ENCODE measurements at regions not wholly inside any gene's neighbourhood (a gene's known extent, or its start where the extent isn't known, plus 50 kb on each side); places are given as distances from the start of the nearest gene placed in this dataset.

GRCh38 chr7:25503306-25503705, 275.0 kb upstream of the NPVF start:
- DNase-seq (ENCODE audit: low spot score) = no peak

DNA sequence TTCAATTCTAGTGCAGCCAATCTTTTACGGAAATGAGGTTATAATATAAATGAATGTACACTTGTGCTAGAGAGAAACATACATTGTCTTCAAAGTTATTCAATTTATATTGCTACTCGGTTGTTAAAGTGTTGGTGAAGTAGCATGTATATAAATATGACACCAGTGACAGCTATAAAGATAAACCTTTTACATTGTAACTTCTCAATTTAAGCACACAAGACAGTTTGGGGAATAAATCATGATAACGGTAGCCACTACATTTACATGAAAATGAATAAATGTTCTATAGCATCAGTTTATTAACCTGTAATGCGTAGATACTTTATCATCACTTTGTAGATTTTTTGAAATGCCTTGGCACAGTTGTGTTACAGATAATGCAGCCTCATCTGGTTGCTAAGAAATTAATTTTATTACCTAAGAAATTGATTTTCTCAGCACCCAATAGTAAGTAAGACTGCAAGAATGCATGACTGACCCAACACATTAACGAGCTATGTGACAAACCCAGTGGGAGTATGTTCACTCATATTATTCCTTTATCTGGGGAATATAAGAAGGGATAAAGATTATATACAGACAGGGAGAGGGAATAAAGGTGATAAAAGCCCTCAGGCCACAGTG, 283.9 kb upstream of the NPVF start:
- DNase-seq (ENCODE audit: low spot score) = no peak

GRCh38 chr7:25515633-25516275, 287.5 kb upstream of the NPVF start:
- no peak for DNase-seq (ENCODE audit: low spot score)

- DNase-seq (ENCODE audit: low spot score) = no peak
Observed at GRCh38 chr7:25517906-25518305, 289.6 kb upstream of the NPVF start.

DNA sequence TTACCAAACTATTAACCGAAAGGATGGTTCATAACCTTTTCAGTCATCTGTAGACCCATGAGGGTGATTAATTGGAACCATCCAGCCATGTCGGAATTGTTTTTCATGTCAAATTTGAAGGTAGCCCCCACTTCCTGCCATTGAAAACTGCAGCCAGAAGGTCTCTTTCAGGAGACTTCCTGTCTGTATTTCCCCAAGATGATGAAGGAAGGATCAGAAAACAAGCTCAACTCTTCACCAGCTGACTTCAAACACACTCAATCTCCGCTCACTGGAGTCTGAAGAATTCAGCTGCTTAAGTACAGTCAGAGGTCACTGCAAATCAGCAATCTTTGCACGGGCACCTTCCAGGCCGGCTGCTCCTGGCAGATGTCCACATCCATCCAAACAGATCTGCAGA, 291.7 kb upstream of the NPVF start:
- no peak for DNase-seq (ENCODE audit: low spot score)

- DNase-seq (ENCODE audit: low spot score) = no peak
Observed at GRCh38 chr7:25520516-25520915, 292.2 kb upstream of the NPVF start.

DNA sequence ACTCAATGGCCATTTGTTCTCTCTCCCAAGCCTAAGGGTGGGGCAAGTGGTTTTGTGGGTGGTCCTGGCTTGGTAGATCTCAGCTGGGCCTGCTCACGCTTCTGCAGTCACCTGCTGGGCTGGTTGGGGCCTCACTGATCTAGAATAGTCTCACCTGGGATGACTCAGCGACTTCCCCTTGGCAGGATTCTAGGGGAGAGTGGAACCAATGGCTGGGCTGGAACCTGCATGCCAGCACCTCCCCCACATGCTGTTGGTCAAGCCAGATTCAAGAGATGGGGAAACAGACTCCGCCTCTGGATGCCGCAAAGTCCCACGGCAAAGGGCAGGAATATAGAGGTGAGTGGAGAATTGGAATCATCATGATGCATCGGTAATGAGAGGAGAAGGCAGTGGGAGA, 292.9 kb upstream of the NPVF start:
- peak; percentile 11 for DNase-seq (ENCODE audit: low spot score)

- no peak for DNase-seq (ENCODE audit: low spot score)
Observed at GRCh38 chr7:25522727-25523126, 294.4 kb upstream of the NPVF start.

- no peak for DNase-seq (ENCODE audit: low spot score)
Observed at GRCh38 chr7:25527665-25528170, 299.4 kb upstream of the NPVF start.

DNA sequence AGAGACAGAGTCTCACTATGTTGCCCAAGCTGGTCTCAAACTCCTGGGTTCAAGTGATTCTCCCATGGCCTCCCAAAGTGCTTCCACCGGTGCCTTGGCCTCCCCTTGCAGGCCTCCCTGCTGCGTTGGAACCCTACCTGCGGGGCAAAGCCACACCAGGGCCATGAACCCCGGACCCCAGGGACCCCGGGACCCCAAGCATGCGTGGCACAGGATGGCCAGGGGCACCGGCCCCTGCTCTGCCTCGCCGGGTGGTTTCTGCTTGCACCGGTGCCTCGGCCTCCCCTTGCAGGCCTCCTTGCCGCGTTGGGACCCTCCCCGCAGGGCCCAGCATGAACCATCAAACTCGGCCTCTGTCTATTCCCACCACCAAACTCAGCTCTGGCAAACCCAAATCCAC, 301.0 kb upstream of the NPVF start:
- no peak for DNase-seq (ENCODE audit: low spot score)

GRCh38 chr7:25536851-25537250, 308.6 kb upstream of the NPVF start:
- no peak for DNase-seq (ENCODE audit: low spot score)

- no peak for DNase-seq (ENCODE audit: low spot score)
Observed at GRCh38 chr7:25537662-25538375, 309.5 kb upstream of the NPVF start.

DNA sequence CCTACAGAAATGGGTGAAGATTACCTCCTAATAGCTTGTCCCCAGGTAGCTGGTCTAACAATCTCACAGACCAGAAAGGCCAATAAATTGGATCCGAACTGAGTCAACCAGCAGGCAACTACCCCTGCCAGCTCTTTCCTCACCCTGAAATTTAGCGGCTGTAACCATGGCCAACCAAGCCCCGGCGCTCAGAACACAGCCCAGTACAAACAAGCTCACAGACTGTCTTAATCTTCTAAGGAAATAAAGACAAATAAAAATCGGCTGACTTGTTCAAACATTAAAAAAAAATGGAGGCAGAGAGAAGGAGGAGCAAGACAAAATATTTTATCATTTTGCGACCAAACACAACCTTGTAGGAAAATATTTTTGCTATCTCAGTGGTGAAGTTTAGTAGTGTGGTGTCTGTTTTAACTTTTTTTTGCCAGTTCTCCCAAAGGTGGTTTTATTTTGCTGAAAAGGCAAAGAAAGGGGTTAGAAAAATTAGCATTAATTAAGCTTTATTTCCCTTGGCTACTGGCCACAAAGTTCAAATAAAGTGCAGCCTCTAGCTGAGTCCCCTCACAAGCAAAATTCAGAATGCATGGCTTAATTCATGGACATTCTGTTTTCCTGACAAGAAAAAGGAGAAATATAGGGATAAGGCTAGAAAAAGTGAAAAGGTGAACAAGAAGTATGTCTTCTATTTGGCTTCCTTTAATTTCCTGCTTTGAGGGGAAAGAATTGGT, 313.0 kb upstream of the NPVF start:
- DNase-seq (ENCODE audit: low spot score) = no peak

- no peak for DNase-seq (ENCODE audit: low spot score)
Observed at GRCh38 chr7:25541877-25542276, 313.6 kb upstream of the NPVF start.

DNA sequence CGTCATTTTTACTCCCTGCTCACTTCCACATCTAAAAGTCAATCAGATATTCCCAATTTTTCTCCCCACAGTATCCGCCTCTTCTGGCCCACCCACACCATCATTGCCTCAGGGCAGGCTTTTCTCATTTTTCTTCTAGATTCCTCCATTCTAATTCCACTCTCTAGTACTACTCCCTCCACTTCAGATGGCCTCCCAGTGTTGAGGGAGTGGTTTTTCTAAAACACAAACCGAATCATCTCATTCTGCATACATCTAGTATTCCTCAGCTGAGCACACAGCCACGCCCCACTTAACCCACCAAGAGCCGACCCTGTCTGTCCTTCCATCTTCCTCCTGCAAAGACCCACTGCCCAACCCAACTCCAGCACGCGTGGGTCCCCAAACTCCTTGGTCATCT, 314.9 kb upstream of the NPVF start:
- DNase-seq (ENCODE audit: low spot score) = no peak

DNA sequence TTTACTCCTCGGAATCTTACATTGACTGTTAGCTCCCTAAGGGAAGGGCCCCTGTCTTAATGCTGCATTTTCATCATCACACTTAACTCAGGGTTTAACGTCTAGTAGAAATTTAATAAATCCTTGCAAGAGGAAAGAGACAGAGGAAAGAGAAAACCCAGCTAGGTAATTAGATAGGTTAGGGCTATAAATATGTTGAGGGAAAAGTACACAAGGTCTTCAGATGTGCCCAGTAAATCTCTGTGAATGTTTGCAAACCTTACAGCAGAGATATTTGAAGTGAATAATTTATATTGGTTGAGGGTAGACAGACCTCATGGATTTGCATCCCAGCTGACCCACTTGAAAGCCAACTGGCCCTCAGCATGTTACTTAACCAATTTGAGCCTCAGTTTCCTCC, 315.5 kb upstream of the NPVF start:
- DNase-seq (ENCODE audit: low spot score) = no peak

GRCh38 chr7:25544254-25544653, 316.0 kb upstream of the NPVF start:
- no peak for DNase-seq (ENCODE audit: low spot score)

DNA sequence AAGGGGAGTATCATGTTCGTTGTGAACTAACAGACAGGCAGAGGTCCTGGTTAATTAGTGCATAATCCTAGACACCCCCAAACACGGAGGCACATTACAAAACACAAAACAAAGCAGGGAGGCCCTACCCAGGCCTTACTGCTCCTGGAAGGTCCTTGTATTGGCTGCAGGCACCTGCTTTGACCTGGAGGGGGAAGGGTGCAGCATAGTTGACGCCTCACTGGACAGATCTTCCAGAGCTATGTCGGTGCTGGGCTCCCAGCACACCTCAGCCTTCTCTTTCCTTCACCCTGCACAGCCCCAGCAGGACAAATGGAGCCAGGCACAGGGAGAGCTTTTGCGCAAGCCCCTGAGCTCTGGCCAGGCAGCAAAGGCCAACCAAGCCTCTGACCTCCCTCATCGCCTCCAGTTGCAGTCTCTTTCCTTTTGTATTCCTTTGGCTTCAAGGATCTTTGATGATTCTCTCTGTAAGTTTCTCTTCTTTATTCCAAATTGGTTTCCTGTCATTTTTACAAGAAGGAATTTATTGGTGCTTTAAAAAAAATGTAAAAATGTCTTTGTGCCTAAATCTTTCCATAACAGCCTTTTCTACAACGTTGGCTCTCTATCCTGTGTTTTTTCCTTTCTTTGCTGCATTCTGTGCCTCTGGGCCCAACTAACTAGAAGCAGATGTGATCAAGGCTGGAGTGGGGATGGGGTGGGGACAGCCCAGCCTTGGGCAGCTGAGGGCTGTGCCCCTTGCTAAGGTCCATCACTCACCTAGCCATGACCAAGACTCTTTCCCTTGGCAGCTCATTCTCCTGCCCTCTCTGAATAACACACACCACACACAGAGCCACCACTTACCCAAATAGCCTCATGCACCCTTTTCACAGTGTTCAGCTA, 317.1 kb upstream of the NPVF start:
- no peak for DNase-seq (ENCODE audit: low spot score)

GRCh38 chr7:25546306-25546705, 318.0 kb upstream of the NPVF start:
- DNase-seq (ENCODE audit: low spot score) = no peak

- DNase-seq (ENCODE audit: low spot score) = no peak
Observed at GRCh38 chr7:25549271-25549921, 321.1 kb upstream of the NPVF start.

DNA sequence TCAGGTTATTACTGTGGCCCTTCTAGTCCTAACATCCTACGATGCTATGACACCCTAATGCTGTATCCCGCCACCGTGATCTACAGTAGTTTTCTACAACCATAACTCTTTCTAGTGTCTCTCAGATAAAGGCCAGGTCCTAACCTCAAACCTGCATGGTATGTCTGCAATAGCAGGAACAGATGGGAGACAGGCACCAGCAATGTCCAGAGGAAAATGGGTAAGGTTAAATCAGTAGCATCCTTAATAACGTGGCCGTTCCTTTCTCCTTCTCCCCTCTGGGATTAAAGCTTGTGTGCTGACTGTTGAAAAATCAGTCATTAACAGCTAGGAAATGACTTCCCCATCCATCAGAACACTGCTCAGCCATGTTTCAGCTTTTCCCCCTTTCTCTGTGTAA, 321.9 kb upstream of the NPVF start:
- DNase-seq (ENCODE audit: low spot score) = no peak
